MCF 10A (cell line): ENCODE measurements at regions not wholly inside any gene's neighbourhood (a gene's known extent, or its start where the extent isn't known, plus 50 kb on each side); places are given as distances from the start of the nearest gene placed in this dataset.

Experiments used
- BruUV-seq: library from RNA; stranded (reverse); fragments of 400-500 nt; replicated peaks from 2 replicates; lab custom pipeline; 2021; lab: Mats Ljungman, UMichigan
- CTCF ChIA-PET: fragments of 300-600 bp; sonication (Branson Sonifier 250); formaldehyde crosslinking; extraction: SDS; loops from one replicate; lab custom pipeline; 2021; ENCODE audit warnings: antibody characterized with exemption, inconsistent platforms; lab: Yijun Ruan, JAX
- POLR2A ChIA-PET: fragments of 300-600, 350-650 bp; sonication (Branson Sonifier 250); formaldehyde crosslinking; extraction: SDS; loops from one replicate; lab custom pipeline; 2020; ENCODE audit warnings: antibody characterized with exemption, inconsistent platforms; lab: Yijun Ruan, JAX
- DNase-seq: peaks from one replicate; pipeline ENCODE4 v3.0.0-alpha.2; 2018; ENCODE audit not compliant: unreplicated experiment
- H3K27ac Mint-ChIP-seq: one replicate; pipeline ENCODE4 v1.8.0; 2022; ENCODE audit warnings: mild to moderate bottlenecking, low read depth, mixed read lengths; ENCODE audit not compliant: unreplicated experiment
- H3K27me3 Mint-ChIP-seq: one replicate; pipeline ENCODE4 v1.8.0; 2022; ENCODE audit warnings: mixed read lengths; ENCODE audit not compliant: insufficient read depth, unreplicated experiment
- H3K36me3 Mint-ChIP-seq: one replicate; pipeline ENCODE4 v1.8.0; 2022; ENCODE audit warnings: mild to moderate bottlenecking, moderate library complexity, mixed read lengths; ENCODE audit not compliant: insufficient read depth, unreplicated experiment
- H3K4me1 Mint-ChIP-seq: one replicate; pipeline ENCODE4 v1.8.0; 2022; ENCODE audit warnings: mixed read lengths; ENCODE audit not compliant: insufficient read depth, unreplicated experiment
- H3K4me3 Mint-ChIP-seq: one replicate; pipeline ENCODE4 v1.8.0; 2022; ENCODE audit warnings: mild to moderate bottlenecking, moderate library complexity, mixed read lengths; ENCODE audit not compliant: unreplicated experiment
- H3K9me3 Mint-ChIP-seq: one replicate; pipeline ENCODE4 v1.8.0; 2022; ENCODE audit warnings: mixed read lengths; ENCODE audit not compliant: unreplicated experiment
- CTCF ChIP-seq: fragments of 200-600 bp; IDR thresholded peaks from one replicate; pipeline ENCODE4 v1.8.0; 2022; ENCODE audit warnings: antibody characterized with exemption, mild to moderate bottlenecking; ENCODE audit not compliant: unreplicated experiment
- intact Hi-C: fragments of 100-400 bp; cut with micrococcal nuclease; formaldehyde crosslinking; loops from 2 replicates; pipeline ENCODE4 v1.14.1; 2022

GRCh38 chr5:110916381-110917049 is 155.0 kb upstream of the TSLP start:
- peaks cover 27% of the 10 kb centered on the region for H3K27me3 Mint-ChIP-seq
- H3K36me3 Mint-ChIP-seq: no peaks in the 10 kb centered on the region
- peak; percentile 66 for DNase-seq
- CTCF ChIA-PET: interaction anchor here (0.6 to 1.3 kb wide), 2 partner anchors 16 to 146 kb away, joined by 3 to 4 read pairs; no protein-coding TSS in a partner anchor
- POLR2A ChIA-PET: interaction anchor here (0.6 to 1.4 kb wide), 8 partner anchors 10 to 756 kb away, joined by 3 to 6 read pairs (median 3); partner anchors contain the start of gene WDR36
- no peak overlapping the region for H3K4me3 Mint-ChIP-seq
- intact Hi-C loops: no loop called here
- no peak for TF ChIP-seq CTCF
- no peak overlapping the region for H3K27ac Mint-ChIP-seq
- peaks cover 15% of the 10 kb centered on the region for H3K4me1 Mint-ChIP-seq
- no peaks in the 10 kb centered on the region for H3K9me3 Mint-ChIP-seq
- BruUV-seq: no TSS peak

GRCh38 chr5:110917161-110917875 is 154.2 kb upstream of the TSLP start:
- CTCF ChIA-PET: interaction anchor here (0.7 kb wide), 3 partner anchors 16 to 24 kb away, joined by 3 to 5 read pairs (median 4); no protein-coding TSS in a partner anchor
- Mint-ChIP-seq H3K27ac (no peak overlapping the region), H3K27me3 (peaks cover 19% of the 10 kb centered on the region), H3K4me3 (no peak overlapping the region), H3K9me3 (no peaks in the 10 kb centered on the region), H3K4me1 (peaks cover 15% of the 10 kb centered on the region), H3K36me3 (no peaks in the 10 kb centered on the region)
- BruUV-seq: no TSS peak
- intact Hi-C loops: no loop called here
- no peak for DNase-seq
- POLR2A ChIA-PET: interaction anchor here (0.6 to 1.2 kb wide), 3 partner anchors 40 to 99 kb away, joined by 3 read pairs; no protein-coding TSS in a partner anchor
- no peak for TF ChIP-seq CTCF

GRCh38 chr5:110918683-110919082 is 152.8 kb upstream of the TSLP start:
- ChIA-PET CTCF (interaction anchor here (0.6 kb wide), 1 partner anchor 137 kb away, joined by 3 read pairs; no protein-coding TSS in a partner anchor), POLR2A (no interaction called here)
- Mint-ChIP-seq H3K9me3 (no peaks in the 10 kb centered on the region), H3K4me3 (no peak overlapping the region), H3K27ac (no peak overlapping the region), H3K27me3 (peaks cover 13% of the 10 kb centered on the region), H3K4me1 (peaks cover 15% of the 10 kb centered on the region), H3K36me3 (no peaks in the 10 kb centered on the region)
- no TSS peak for BruUV-seq
- TF ChIP-seq CTCF: no peak
- intact Hi-C loops: no loop called here
- DNase-seq: no peak

GRCh38 chr5:110923971-110924370 is 147.5 kb upstream of the TSLP start:
- ChIA-PET POLR2A (interaction anchor here (0.5 kb wide), 1 partner anchor 169 kb away, joined by 3 read pairs; no protein-coding TSS in a partner anchor), CTCF (interaction anchor here (0.9 kb wide), 1 partner anchor 1236 kb away, joined by 3 read pairs; no protein-coding TSS in a partner anchor)
- intact Hi-C loops: no loop called here
- H3K4me3 Mint-ChIP-seq: no peak overlapping the region
- TF ChIP-seq CTCF: no peak
- H3K27me3 Mint-ChIP-seq: peaks cover 11% of the 10 kb centered on the region
- H3K36me3 Mint-ChIP-seq: no peaks in the 10 kb centered on the region
- DNase-seq: no peak
- H3K9me3 Mint-ChIP-seq: no peaks in the 10 kb centered on the region
- H3K4me1 Mint-ChIP-seq: no peaks in the 10 kb centered on the region
- no TSS peak for BruUV-seq
- H3K27ac Mint-ChIP-seq: no peak overlapping the region
